MCF 10A (cell line): ENCODE measurements at regions not wholly inside any gene's neighbourhood (a gene's known extent, or its start where the extent isn't known, plus 50 kb on each side); places are given as distances from the start of the nearest gene placed in this dataset.

Source experiments
- BruUV-seq: library from RNA; stranded (reverse); fragments of 400-500 nt; replicated peaks from 2 replicates; lab custom pipeline; 2021; lab: Mats Ljungman, UMichigan
- CTCF ChIA-PET: fragments of 300-600 bp; sonication (Branson Sonifier 250); formaldehyde crosslinking; extraction: SDS; loops from one replicate; lab custom pipeline; 2021; ENCODE audit warnings: antibody characterized with exemption, inconsistent platforms; lab: Yijun Ruan, JAX
- POLR2A ChIA-PET: fragments of 300-600, 350-650 bp; sonication (Branson Sonifier 250); formaldehyde crosslinking; extraction: SDS; loops from one replicate; lab custom pipeline; 2020; ENCODE audit warnings: antibody characterized with exemption, inconsistent platforms; lab: Yijun Ruan, JAX
- DNase-seq: peaks from one replicate; pipeline ENCODE4 v3.0.0-alpha.2; 2018; ENCODE audit not compliant: unreplicated experiment
- H3K27ac Mint-ChIP-seq: one replicate; pipeline ENCODE4 v1.8.0; 2022; ENCODE audit warnings: mild to moderate bottlenecking, low read depth, mixed read lengths; ENCODE audit not compliant: unreplicated experiment
- H3K27me3 Mint-ChIP-seq: one replicate; pipeline ENCODE4 v1.8.0; 2022; ENCODE audit warnings: mixed read lengths; ENCODE audit not compliant: insufficient read depth, unreplicated experiment
- H3K36me3 Mint-ChIP-seq: one replicate; pipeline ENCODE4 v1.8.0; 2022; ENCODE audit warnings: mild to moderate bottlenecking, moderate library complexity, mixed read lengths; ENCODE audit not compliant: insufficient read depth, unreplicated experiment
- H3K4me1 Mint-ChIP-seq: one replicate; pipeline ENCODE4 v1.8.0; 2022; ENCODE audit warnings: mixed read lengths; ENCODE audit not compliant: insufficient read depth, unreplicated experiment
- H3K4me3 Mint-ChIP-seq: one replicate; pipeline ENCODE4 v1.8.0; 2022; ENCODE audit warnings: mild to moderate bottlenecking, moderate library complexity, mixed read lengths; ENCODE audit not compliant: unreplicated experiment
- H3K9me3 Mint-ChIP-seq: one replicate; pipeline ENCODE4 v1.8.0; 2022; ENCODE audit warnings: mixed read lengths; ENCODE audit not compliant: unreplicated experiment
- CTCF ChIP-seq: fragments of 200-600 bp; IDR thresholded peaks from one replicate; pipeline ENCODE4 v1.8.0; 2022; ENCODE audit warnings: antibody characterized with exemption, mild to moderate bottlenecking; ENCODE audit not compliant: unreplicated experiment
- intact Hi-C: fragments of 100-400 bp; cut with micrococcal nuclease; formaldehyde crosslinking; loops from 2 replicates; pipeline ENCODE4 v1.14.1; 2022

- Mint-ChIP-seq H3K9me3 (no peaks in the 10 kb centered on the region), H3K36me3 (peaks cover 2% of the 10 kb centered on the region), H3K4me1 (peaks cover 19% of the 10 kb centered on the region), H3K27ac (no peak overlapping the region), H3K27me3 (no peaks in the 10 kb centered on the region), H3K4me3 (no peak overlapping the region)
- no peak for DNase-seq
- no peak for TF ChIP-seq CTCF
- ChIA-PET POLR2A (no interaction called here), CTCF (interaction anchor here (0.6 kb wide), 1 partner anchor 319 kb away, joined by 3 read pairs; no protein-coding TSS in a partner anchor)
- BruUV-seq, result no TSS peak
- intact Hi-C loops, result no loop called here
Observed at GRCh38 chr15:93460717-93461116, 371.7 kb upstream of the RGMA start.

- H3K9me3 Mint-ChIP-seq, result no peaks in the 10 kb centered on the region
- peaks cover 5% of the 10 kb centered on the region for H3K36me3 Mint-ChIP-seq
- TF ChIP-seq CTCF, result no peak
- intact Hi-C loops, result no loop called here
- H3K4me1 Mint-ChIP-seq, result peaks cover 19% of the 10 kb centered on the region
- BruUV-seq, result no TSS peak
- ChIA-PET CTCF (interaction anchor here (0.7 kb wide), 1 partner anchor 419 kb away, joined by 3 read pairs; no protein-coding TSS in a partner anchor), POLR2A (no interaction called here)
- no peak overlapping the region for H3K27ac Mint-ChIP-seq
- no peak for DNase-seq
- no peak overlapping the region for H3K4me3 Mint-ChIP-seq
- no peaks in the 10 kb centered on the region for H3K27me3 Mint-ChIP-seq
Observed at GRCh38 chr15:93459396-93459795, 370.4 kb upstream of the RGMA start.

- DNase-seq, result no peak
- no peak for TF ChIP-seq CTCF
- Mint-ChIP-seq H3K36me3 (peaks cover 5% of the 10 kb centered on the region), H3K4me3 (no peak overlapping the region), H3K4me1 (peaks cover 19% of the 10 kb centered on the region), H3K27me3 (no peaks in the 10 kb centered on the region), H3K27ac (peak overlapping the region; percentile 46), H3K9me3 (no peaks in the 10 kb centered on the region)
- intact Hi-C loops, result no loop called here
- BruUV-seq, result no TSS peak
- ChIA-PET POLR2A (interaction anchor here (0.9 kb wide), 1 partner anchor 8 kb away, joined by 4 read pairs; no protein-coding TSS in a partner anchor), CTCF (no interaction called here)
Observed at GRCh38 chr15:93458597-93458996, 369.6 kb upstream of the RGMA start.

- no peak for DNase-seq
- Mint-ChIP-seq H3K4me3 (no peak overlapping the region), H3K9me3 (no peaks in the 10 kb centered on the region), H3K36me3 (peaks cover 5% of the 10 kb centered on the region), H3K27ac (no peak overlapping the region), H3K4me1 (peaks cover 28% of the 10 kb centered on the region), H3K27me3 (no peaks in the 10 kb centered on the region)
- TF ChIP-seq CTCF, result no peak
- no TSS peak for BruUV-seq
- ChIA-PET CTCF (interaction anchor here (0.5 to 1.5 kb wide), 2 partner anchors 45 to 367 kb away, joined by 4 read pairs; no protein-coding TSS in a partner anchor), POLR2A (no interaction called here)
- intact Hi-C loops, result no loop called here
Observed at GRCh38 chr15:93454788-93455187, 365.8 kb upstream of the RGMA start.
